ENCODE measurements at regions not wholly inside any gene's neighbourhood (a gene's known extent, or its start where the extent isn't known, plus 50 kb on each side); places are given as distances from the start of the nearest gene placed in this dataset.

DNA sequence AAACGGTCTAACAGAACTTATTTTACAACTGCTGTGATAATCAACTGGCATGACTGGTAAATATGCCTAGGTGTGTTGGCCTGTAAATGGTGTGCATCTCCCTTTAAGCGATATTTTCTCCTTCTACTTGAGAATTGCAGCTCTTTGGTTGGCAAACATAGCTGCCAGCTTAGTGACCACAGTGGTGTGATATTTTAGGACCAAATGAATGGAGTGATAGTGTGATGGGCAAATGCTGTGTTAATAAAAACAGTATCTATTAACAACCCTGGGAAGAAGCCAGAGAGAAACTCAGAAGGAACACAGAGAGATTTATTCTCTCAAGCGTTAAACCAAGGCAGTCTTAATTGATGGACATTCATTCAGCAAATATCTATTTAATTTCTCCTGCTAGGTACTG lies 278.4 kb downstream of the AACS start (continued):
- TF ChIP-seq ZNF274 (IDR thresholded peaks at IDR 0.05; ENCODE audit: borderline replicate concordance, extremely low read depth, low read length) (no peak), EP300 (IDR thresholded peaks at IDR 0.05; ENCODE audit: borderline replicate concordance in 1 of 2, low read depth in 2 of 2, low read length in 2 of 2) (no peak), POLR2AphosphoS5 (IDR thresholded peaks at IDR 0.05; ENCODE audit: low read depth, low read length) (no peak)
